Astrocyte (in vitro differentiated cells and primary cell): ENCODE measurements at regions not wholly inside any gene's neighbourhood (a gene's known extent, or its start where the extent isn't known, plus 50 kb on each side); places are given as distances from the start of the nearest gene placed in this dataset.

Source experiments
- DNase-seq: peaks from one replicate; pipeline ENCODE4 v3.0.0-alpha.2; 2010; ENCODE audit warnings: low read depth
- FAIRE-seq: peaks from 2 replicates; lab custom pipeline; 2011; peaks lifted over from hg19 to GRCh38; lab: Jason Lieb, UNC
- H2AFZ ChIP-seq: 2 replicates; pipeline ENCODE4 v1.6.0; 2012; ENCODE audit warnings: low read depth, low read length, inconsistent platforms
- H3K27ac ChIP-seq: 2 replicates; pipeline ENCODE4 v1.5.1; 2011; ENCODE audit warnings: low read depth, low read length, inconsistent platforms
- H3K27me3 ChIP-seq: 2 replicates; pipeline ENCODE4 v1.6.0; 2011; ENCODE audit warnings: low read length, inconsistent platforms; ENCODE audit not compliant: insufficient read depth
- H3K36me3 ChIP-seq: 2 replicates; pipeline ENCODE4 v1.5.1; 2011; ENCODE audit warnings: low read length, inconsistent platforms; ENCODE audit not compliant: insufficient read depth
- H3K4me1 ChIP-seq: 2 replicates; pipeline ENCODE4 v1.5.1; 2011; ENCODE audit warnings: low read length, inconsistent platforms; ENCODE audit not compliant: insufficient read depth
- H3K4me2 ChIP-seq: 2 replicates; pipeline ENCODE4 v1.6.0; 2012; ENCODE audit warnings: low read length, inconsistent platforms
- H3K4me3 ChIP-seq: 2 replicates; pipeline ENCODE4 v1.5.1; 2011; ENCODE audit warnings: low read depth, mild to moderate bottlenecking, low read length, inconsistent platforms; ENCODE audit not compliant: insufficient read depth
- H3K79me2 ChIP-seq: 2 replicates; pipeline ENCODE4 v1.6.0; 2012; ENCODE audit warnings: mild to moderate bottlenecking, low read length, inconsistent platforms; ENCODE audit not compliant: insufficient read depth
- H3K9ac ChIP-seq: 2 replicates; pipeline ENCODE4 v1.6.0; 2012; ENCODE audit warnings: mild to moderate bottlenecking, low read length, inconsistent platforms
- H3K9me3 ChIP-seq: 2 replicates; pipeline ENCODE4 v1.5.1; 2012; ENCODE audit warnings: low read depth, mild to moderate bottlenecking, low read length, inconsistent platforms; ENCODE audit not compliant: insufficient read depth
- H4K20me1 ChIP-seq: 2 replicates; pipeline ENCODE4 v1.6.0; 2012; ENCODE audit warnings: low read length, inconsistent platforms; ENCODE audit not compliant: insufficient read depth
- H3K27ac Mint-ChIP-seq: one replicate; pipeline ENCODE4 v1.8.0; 2021; ENCODE audit warnings: mild to moderate bottlenecking, mixed read lengths; ENCODE audit not compliant: unreplicated experiment
- H3K27me3 Mint-ChIP-seq: one replicate; pipeline ENCODE4 v1.8.0; 2021; ENCODE audit warnings: low read depth, mixed read lengths; ENCODE audit not compliant: unreplicated experiment
- H3K36me3 Mint-ChIP-seq: one replicate; pipeline ENCODE4 v1.8.0; 2021; ENCODE audit warnings: low read depth, mixed read lengths; ENCODE audit not compliant: unreplicated experiment
- H3K4me1 Mint-ChIP-seq: one replicate; pipeline ENCODE4 v1.8.0; 2021; ENCODE audit warnings: low read depth, mixed read lengths; ENCODE audit not compliant: unreplicated experiment
- H3K4me3 Mint-ChIP-seq: one replicate; pipeline ENCODE4 v1.8.0; 2021; ENCODE audit warnings: mild to moderate bottlenecking, moderate library complexity, mixed read lengths; ENCODE audit not compliant: unreplicated experiment
- H3K9me3 Mint-ChIP-seq: one replicate; pipeline ENCODE4 v1.8.0; 2021; ENCODE audit warnings: mild to moderate bottlenecking, mixed read lengths; ENCODE audit not compliant: unreplicated experiment
- EZH2 ChIP-seq: IDR thresholded peaks from 2 replicates; pipeline ENCODE4 v1.6.1; 2012; ENCODE audit warnings: mild to moderate bottlenecking, low read length, inconsistent platforms; ENCODE audit not compliant: insufficient read depth
- TF ChIP-seq, protein P1 (sequence below): IDR thresholded peaks from 2 replicates; pipeline ENCODE4 v1.5.1; 2011; ENCODE audit warnings: low read depth, mild to moderate bottlenecking, inconsistent platforms, low read length, moderate library complexity; ENCODE audit not compliant: insufficient read depth

- no peaks in the 10 kb centered on the region for H3K36me3 ChIP-seq
- peaks cover 3% of the 10 kb centered on the region for H3K4me1 Mint-ChIP-seq
- DNase-seq (no peak), FAIRE-seq (no peak)
- TF ChIP-seq, protein P1, sequence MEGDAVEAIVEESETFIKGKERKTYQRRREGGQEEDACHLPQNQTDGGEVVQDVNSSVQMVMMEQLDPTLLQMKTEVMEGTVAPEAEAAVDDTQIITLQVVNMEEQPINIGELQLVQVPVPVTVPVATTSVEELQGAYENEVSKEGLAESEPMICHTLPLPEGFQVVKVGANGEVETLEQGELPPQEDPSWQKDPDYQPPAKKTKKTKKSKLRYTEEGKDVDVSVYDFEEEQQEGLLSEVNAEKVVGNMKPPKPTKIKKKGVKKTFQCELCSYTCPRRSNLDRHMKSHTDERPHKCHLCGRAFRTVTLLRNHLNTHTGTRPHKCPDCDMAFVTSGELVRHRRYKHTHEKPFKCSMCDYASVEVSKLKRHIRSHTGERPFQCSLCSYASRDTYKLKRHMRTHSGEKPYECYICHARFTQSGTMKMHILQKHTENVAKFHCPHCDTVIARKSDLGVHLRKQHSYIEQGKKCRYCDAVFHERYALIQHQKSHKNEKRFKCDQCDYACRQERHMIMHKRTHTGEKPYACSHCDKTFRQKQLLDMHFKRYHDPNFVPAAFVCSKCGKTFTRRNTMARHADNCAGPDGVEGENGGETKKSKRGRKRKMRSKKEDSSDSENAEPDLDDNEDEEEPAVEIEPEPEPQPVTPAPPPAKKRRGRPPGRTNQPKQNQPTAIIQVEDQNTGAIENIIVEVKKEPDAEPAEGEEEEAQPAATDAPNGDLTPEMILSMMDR, result no peak
- TF ChIP-seq EZH2, result no peak
- H3K36me3 Mint-ChIP-seq, result no peaks in the 10 kb centered on the region
- H3K4me3 Mint-ChIP-seq, result no peak overlapping the region
- no peaks in the 10 kb centered on the region for H3K27me3 ChIP-seq
- no peaks in the 10 kb centered on the region for H4K20me1 ChIP-seq
- H3K79me2 ChIP-seq, result no peaks in the 10 kb centered on the region
- peaks cover 33% of the 10 kb centered on the region for H3K27me3 Mint-ChIP-seq
- H3K27ac Mint-ChIP-seq, result no peak overlapping the region
- no peak overlapping the region for H2AFZ ChIP-seq
- no peak overlapping the region for H3K4me2 ChIP-seq
- H3K4me3 ChIP-seq, result no peak overlapping the region
- peaks cover 3% of the 10 kb centered on the region for H3K9me3 ChIP-seq
- no peak overlapping the region for H3K9ac ChIP-seq
- no peaks in the 10 kb centered on the region for H3K4me1 ChIP-seq
- no peaks in the 10 kb centered on the region for H3K9me3 Mint-ChIP-seq
- H3K27ac ChIP-seq, result no peak overlapping the region
These were observed 448.5 kb upstream of the MKI67 start for GRCh38 chr10:128574581-128575210.

GRCh38 chr10:128575761-128576160, 449.5 kb upstream of the MKI67 start:
- Histone ChIP-seq H3K4me3 (no peak overlapping the region), H2AFZ (no peak overlapping the region), H3K27ac (no peak overlapping the region), H4K20me1 (no peaks in the 10 kb centered on the region), H3K27me3 (no peaks in the 10 kb centered on the region), H3K4me2 (no peak overlapping the region), H3K4me1 (no peaks in the 10 kb centered on the region), H3K36me3 (no peaks in the 10 kb centered on the region), H3K9ac (no peak overlapping the region), H3K9me3 (peaks cover 3% of the 10 kb centered on the region), H3K79me2 (no peaks in the 10 kb centered on the region)
- H3K27me3 Mint-ChIP-seq, result peaks cover 26% of the 10 kb centered on the region
- no peak overlapping the region for H3K4me3 Mint-ChIP-seq
- TF ChIP-seq, protein P1, result no peak
- TF ChIP-seq EZH2, result no peak
- no peaks in the 10 kb centered on the region for H3K9me3 Mint-ChIP-seq
- DNase-seq (no peak), FAIRE-seq (no peak)
- H3K4me1 Mint-ChIP-seq, result peaks cover 3% of the 10 kb centered on the region
- no peaks in the 10 kb centered on the region for H3K36me3 Mint-ChIP-seq
- H3K27ac Mint-ChIP-seq, result peak overlapping the region; percentile 38

DNA sequence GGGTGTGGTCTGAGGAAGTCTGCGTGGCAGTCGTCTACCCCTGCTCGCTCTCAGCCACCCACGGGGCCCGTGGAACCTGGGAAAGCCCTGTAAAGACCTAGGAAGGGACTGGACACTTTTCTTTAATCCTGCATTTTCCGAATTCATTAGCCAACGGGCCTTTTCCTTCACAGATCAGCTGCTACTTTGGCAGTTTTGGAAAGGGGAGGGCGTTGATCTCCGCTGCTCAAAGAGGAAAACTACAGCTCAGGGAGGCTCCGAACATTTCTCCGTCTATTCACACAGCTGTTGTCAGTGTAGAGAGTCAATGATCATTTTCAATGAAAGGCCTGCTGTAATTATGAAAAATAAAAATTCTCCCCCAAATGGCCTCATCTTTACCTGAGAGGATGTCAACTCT, 450.1 kb upstream of the MKI67 start:
- Histone ChIP-seq H3K79me2 (no peaks in the 10 kb centered on the region), H3K9me3 (peaks cover 3% of the 10 kb centered on the region), H3K27ac (no peak overlapping the region), H3K4me2 (no peak overlapping the region), H3K9ac (no peak overlapping the region), H2AFZ (no peak overlapping the region), H3K4me3 (no peak overlapping the region), H3K4me1 (no peaks in the 10 kb centered on the region), H3K36me3 (no peaks in the 10 kb centered on the region), H4K20me1 (no peaks in the 10 kb centered on the region), H3K27me3 (no peaks in the 10 kb centered on the region)
- no peaks in the 10 kb centered on the region for H3K36me3 Mint-ChIP-seq
- DNase-seq (no peak), FAIRE-seq (no peak)
- no peaks in the 10 kb centered on the region for H3K9me3 Mint-ChIP-seq
- peaks cover 22% of the 10 kb centered on the region for H3K27me3 Mint-ChIP-seq
- H3K4me3 Mint-ChIP-seq, result no peak overlapping the region
- TF ChIP-seq, protein P1, result no peak
- no peak for TF ChIP-seq EZH2
- no peak overlapping the region for H3K27ac Mint-ChIP-seq
- H3K4me1 Mint-ChIP-seq, result peaks cover 3% of the 10 kb centered on the region
